Ectodermal cell (in vitro differentiated cells): ENCODE measurements at regions not wholly inside any gene's neighbourhood (a gene's known extent, or its start where the extent isn't known, plus 50 kb on each side); places are given as distances from the start of the nearest gene placed in this dataset.

Experiments
- H3K27ac ChIP-seq: 2 replicates; pipeline ENCODE4 v1.7.0; 2013; ENCODE audit warnings: mild to moderate bottlenecking, low read depth, low read length; ENCODE audit not compliant: insufficient read depth, poor library complexity, severe bottlenecking
- H3K27me3 ChIP-seq: 2 replicates; pipeline ENCODE4 v1.7.0; 2013; ENCODE audit warnings: mild to moderate bottlenecking, low read length; ENCODE audit not compliant: insufficient read depth, control insufficient read depth, poor library complexity, severe bottlenecking
- H3K36me3 ChIP-seq: one replicate; pipeline ENCODE4 v1.7.0; 2013; ENCODE audit warnings: low read length; ENCODE audit not compliant: control insufficient read depth, insufficient read depth
- H3K4me1 ChIP-seq: one replicate; pipeline ENCODE4 v1.7.0; 2013; ENCODE audit warnings: low read length; ENCODE audit not compliant: control insufficient read depth, insufficient read depth
- H3K4me3 ChIP-seq: 2 replicates; pipeline ENCODE4 v1.7.0; 2013; ENCODE audit warnings: low read depth, low read length, control low read depth; ENCODE audit not compliant: insufficient read depth
- H3K9me3 ChIP-seq: 2 replicates; pipeline ENCODE4 v1.7.0; 2013; ENCODE audit warnings: mild to moderate bottlenecking, low read length, moderate library complexity; ENCODE audit not compliant: control insufficient read depth
- WGBS, 2 experiments: methylation state at CpG; one replicate each; pipeline ENCODE4 v1.1.7; 2013; ENCODE audit warnings: missing lambda C conversion rate in 2 of 2; 5-methylcytosine and 5-hydroxymethylcytosine counted together

GRCh38 chr4:130591091-130591490 is 1495.1 kb downstream of the C4orf33 start:
- WGBS, 2 experiments = 91 to 98% methylated on average over 1 to 2 of the region's 2 CpGs
- Histone ChIP-seq H3K4me1 (no peaks in the 10 kb centered on the region), H3K27ac (no peak overlapping the region), H3K4me3 (no peak overlapping the region), H3K9me3 (peaks cover 3% of the 10 kb centered on the region), H3K27me3 (no peaks in the 10 kb centered on the region), H3K36me3 (peaks cover 5% of the 10 kb centered on the region)

DNA sequence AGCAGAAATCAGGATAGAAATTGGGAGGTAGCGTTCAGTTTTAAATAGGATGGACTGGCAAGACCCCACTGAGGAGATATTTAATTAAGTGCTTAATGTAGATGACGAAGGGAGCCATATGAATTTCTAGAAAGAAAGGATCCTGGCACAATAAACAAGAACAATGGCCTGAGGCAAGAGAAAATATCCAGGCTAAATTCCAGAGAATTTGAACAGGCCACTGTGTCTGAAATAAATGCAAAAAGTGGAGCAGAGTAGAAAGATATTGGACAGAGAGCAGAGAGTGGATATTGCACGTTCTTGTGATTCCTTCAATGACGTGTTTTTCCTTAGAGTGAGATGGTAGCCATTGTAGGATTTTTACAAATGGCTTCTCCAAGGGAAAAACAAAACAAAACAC is 1504.8 kb downstream of the C4orf33 start:
- Histone ChIP-seq H3K36me3 (no peaks in the 10 kb centered on the region), H3K4me3 (no peak overlapping the region), H3K27me3 (no peaks in the 10 kb centered on the region), H3K9me3 (no peaks in the 10 kb centered on the region), H3K27ac (no peak overlapping the region), H3K4me1 (peaks cover 4% of the 10 kb centered on the region)
- WGBS, 2 experiments = 95 to 96% methylated on average over 4 of the region's 4 CpGs

DNA sequence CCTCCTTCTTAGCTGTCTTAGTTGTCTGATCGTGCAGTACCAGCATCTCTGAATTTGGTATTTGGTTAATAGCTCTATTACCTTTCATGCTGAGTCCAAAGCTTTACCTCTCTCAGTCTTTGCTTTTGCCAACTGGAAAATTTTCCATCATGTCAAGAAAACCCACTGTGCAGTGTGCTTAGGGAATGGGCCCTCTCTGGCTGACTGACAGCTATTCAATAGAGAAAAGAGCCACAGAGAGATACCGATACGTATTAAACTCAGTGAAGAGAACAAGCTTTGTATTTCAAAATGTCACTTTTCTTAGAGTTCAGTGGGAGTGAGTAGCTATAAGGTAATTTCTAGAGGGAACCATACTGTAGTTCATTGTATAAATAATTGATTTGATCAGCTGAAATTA is 1507.1 kb downstream of the C4orf33 start:
- 84 to 92% methylated on average over 3 of the region's 3 CpGs for WGBS, 2 experiments
- H3K4me3 ChIP-seq = no peak overlapping the region
- no peaks in the 10 kb centered on the region for H3K36me3 ChIP-seq
- no peak overlapping the region for H3K27ac ChIP-seq
- no peaks in the 10 kb centered on the region for H3K27me3 ChIP-seq
- no peaks in the 10 kb centered on the region for H3K9me3 ChIP-seq
- peaks cover 4% of the 10 kb centered on the region for H3K4me1 ChIP-seq

GRCh38 chr4:130608121-130608520 is 1512.2 kb downstream of the C4orf33 start:
- WGBS, 2 experiments = 90 to 94% methylated on average over 2 to 3 of the region's 3 CpGs
- Histone ChIP-seq H3K27me3 (no peaks in the 10 kb centered on the region), H3K27ac (no peak overlapping the region), H3K4me1 (no peaks in the 10 kb centered on the region), H3K9me3 (no peaks in the 10 kb centered on the region), H3K4me3 (no peak overlapping the region), H3K36me3 (no peaks in the 10 kb centered on the region)

DNA sequence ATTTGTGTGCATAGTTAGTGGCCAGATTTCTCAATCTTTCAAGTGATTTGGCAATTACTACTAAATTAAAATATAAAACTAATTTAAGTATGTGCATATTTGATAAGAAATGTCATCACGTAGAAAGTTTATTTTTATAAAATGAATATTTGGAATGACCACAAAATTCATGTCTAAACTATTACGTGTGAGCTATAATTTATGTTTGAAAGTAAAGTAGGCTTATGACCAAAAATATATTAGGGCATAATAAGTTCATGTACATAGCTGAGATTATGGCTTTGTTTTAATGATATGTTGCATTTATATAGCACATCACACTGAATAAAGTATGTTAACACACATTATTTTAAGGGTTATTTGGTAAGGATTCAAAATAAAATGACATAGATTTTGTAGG is 1532.6 kb downstream of the C4orf33 start:
- WGBS, 2 experiments = 94% methylated on average over 2 of the region's 2 CpGs; no CpG with 5 or more reads in 1 of the 2 experiments
- no peaks in the 10 kb centered on the region for H3K27me3 ChIP-seq
- no peak overlapping the region for H3K4me3 ChIP-seq

GRCh38 chr4:130632731-130633604 is 1537.0 kb downstream of the C4orf33 start:
- Histone ChIP-seq H3K4me1 (no peaks in the 10 kb centered on the region), H3K27me3 (no peaks in the 10 kb centered on the region), H3K27ac (no peak overlapping the region), H3K4me3 (no peak overlapping the region), H3K36me3 (no peaks in the 10 kb centered on the region), H3K9me3 (no peaks in the 10 kb centered on the region)
- WGBS, 2 experiments = 94 to 95% methylated on average over 13 of the region's 13 CpGs

More for the DNA sequence above, 1532.6 kb downstream of the C4orf33 start:
- H3K36me3 ChIP-seq = no peaks in the 10 kb centered on the region
- no peak overlapping the region for H3K27ac ChIP-seq
- no peaks in the 10 kb centered on the region for H3K9me3 ChIP-seq
- no peaks in the 10 kb centered on the region for H3K4me1 ChIP-seq

DNA sequence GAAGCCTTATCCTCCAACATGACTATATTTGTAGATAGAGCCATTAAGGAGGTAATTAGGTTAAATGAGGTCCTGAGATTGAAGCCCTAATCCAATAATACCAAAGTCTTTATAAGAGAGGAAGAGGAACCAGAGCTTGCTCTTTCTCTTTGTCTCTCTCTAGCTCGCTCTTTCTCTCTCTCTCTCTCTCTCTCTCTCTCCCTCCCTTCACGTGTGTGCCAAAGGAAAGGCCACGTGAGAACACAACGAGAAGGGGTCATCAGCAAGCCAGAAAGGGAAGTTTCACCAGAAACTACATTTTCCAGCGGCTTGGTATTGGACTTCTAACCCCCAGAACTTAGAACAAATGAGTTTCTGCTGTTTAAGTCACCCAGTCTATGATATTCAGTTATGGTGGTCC is 1540.5 kb downstream of the C4orf33 start:
- 78 to 85% methylated on average over 5 of the region's 5 CpGs for WGBS, 2 experiments
- no peaks in the 10 kb centered on the region for H3K9me3 ChIP-seq

DNA sequence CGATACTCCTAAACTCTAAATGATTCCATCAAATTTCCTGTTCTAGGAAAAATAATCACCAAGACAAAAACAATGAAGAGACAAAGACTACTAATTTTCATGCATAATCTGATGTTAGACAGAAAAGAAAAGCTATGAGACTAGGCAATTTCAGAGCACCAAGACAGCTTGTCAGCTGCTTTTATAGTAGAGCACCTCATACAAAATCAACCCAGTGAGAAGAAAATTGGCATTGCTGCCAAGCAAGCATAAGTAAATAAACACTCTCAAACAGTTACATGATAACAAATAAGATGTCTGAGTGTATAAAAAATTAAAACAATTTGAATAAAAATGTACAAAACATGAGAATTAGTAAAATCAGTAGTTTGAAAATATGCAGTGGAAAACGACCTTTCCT is 1544.6 kb downstream of the C4orf33 start:
- Histone ChIP-seq H3K4me1 (no peaks in the 10 kb centered on the region), H3K36me3 (no peaks in the 10 kb centered on the region), H3K9me3 (no peaks in the 10 kb centered on the region), H3K27ac (no peak overlapping the region), H3K27me3 (no peaks in the 10 kb centered on the region), H3K4me3 (no peak overlapping the region)
- 100% methylated on average over 1 of the region's 2 CpGs; no CpG with 5 or more reads in 1 of the 2 experiments for WGBS, 2 experiments

More for the DNA sequence above, 1540.5 kb downstream of the C4orf33 start:
- Histone ChIP-seq H3K27me3 (no peaks in the 10 kb centered on the region), H3K4me1 (no peaks in the 10 kb centered on the region), H3K27ac (no peak overlapping the region), H3K36me3 (no peaks in the 10 kb centered on the region), H3K4me3 (no peak overlapping the region)

- Histone ChIP-seq H3K4me3 (no peak overlapping the region), H3K4me1 (no peaks in the 10 kb centered on the region), H3K27ac (no peak overlapping the region), H3K36me3 (no peaks in the 10 kb centered on the region), H3K27me3 (no peaks in the 10 kb centered on the region), H3K9me3 (no peaks in the 10 kb centered on the region)
Observed at GRCh38 chr4:130646886-130647285, 1550.9 kb downstream of the C4orf33 start.

DNA sequence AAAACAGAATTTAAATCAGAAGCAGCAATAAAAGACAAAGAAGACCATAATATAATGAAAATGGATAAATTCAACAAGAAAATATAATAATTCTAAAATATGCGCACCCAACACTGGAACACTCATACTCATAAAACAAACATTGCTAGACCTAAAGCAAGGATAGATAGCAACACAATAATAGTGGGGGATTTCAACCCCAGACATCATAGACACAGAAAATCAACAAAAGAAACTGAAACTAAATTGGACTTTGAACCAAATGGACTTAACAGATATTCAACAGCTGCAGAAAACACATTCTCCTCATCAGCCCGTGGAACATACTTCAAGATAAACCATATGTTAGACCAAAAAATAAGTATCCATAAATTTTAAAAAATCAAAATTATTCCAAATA is 1552.6 kb downstream of the C4orf33 start:
- no peaks in the 10 kb centered on the region for H3K27me3 ChIP-seq
- H3K9me3 ChIP-seq = no peaks in the 10 kb centered on the region
- H3K36me3 ChIP-seq = no peaks in the 10 kb centered on the region
- WGBS, 2 experiments = 94 to 95% methylated on average over 2 of the region's 2 CpGs
- H3K4me1 ChIP-seq = no peaks in the 10 kb centered on the region
- no peak overlapping the region for H3K4me3 ChIP-seq
- no peak overlapping the region for H3K27ac ChIP-seq
